ENCODE measurements at regions not wholly inside any gene's neighbourhood (a gene's known extent, or its start where the extent isn't known, plus 50 kb on each side); places are given as distances from the start of the nearest gene placed in this dataset.

DNA sequence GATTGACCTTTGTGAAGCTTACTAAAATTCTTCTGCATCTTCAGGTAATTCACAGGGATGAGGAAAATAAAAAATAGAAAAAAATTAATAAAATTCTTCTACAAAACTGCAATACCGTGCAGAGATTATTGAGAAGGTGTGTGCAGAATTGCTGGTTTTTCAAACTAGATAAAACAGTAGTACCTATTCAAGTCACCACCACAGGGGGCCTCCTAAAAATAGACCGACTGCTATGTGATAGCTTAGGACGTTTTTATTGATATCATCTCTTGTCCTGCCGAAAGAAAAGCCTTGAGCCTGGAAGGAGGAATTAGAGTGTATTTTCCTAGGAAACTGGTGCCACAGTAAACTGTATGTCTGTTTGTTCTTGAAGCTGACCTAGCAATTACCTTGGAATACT lies 325.9 kb downstream of the ZFHX3 start:
- TF ChIP-seq MAX (IDR thresholded peaks at IDR 0.05; ENCODE audit: low read depth, low read length) (no peak), POLR2A (IDR thresholded peaks at IDR 0.05; ENCODE audit: extremely low read depth, insufficient read length) (no peak)
- DNase-seq (ENCODE audit: low read depth), result no peak

GRCh38 chr16:72715267-72715666 lies 332.7 kb downstream of the ZFHX3 start:
- no peak for DNase-seq (ENCODE audit: low read depth)
- TF ChIP-seq, protein P1, sequence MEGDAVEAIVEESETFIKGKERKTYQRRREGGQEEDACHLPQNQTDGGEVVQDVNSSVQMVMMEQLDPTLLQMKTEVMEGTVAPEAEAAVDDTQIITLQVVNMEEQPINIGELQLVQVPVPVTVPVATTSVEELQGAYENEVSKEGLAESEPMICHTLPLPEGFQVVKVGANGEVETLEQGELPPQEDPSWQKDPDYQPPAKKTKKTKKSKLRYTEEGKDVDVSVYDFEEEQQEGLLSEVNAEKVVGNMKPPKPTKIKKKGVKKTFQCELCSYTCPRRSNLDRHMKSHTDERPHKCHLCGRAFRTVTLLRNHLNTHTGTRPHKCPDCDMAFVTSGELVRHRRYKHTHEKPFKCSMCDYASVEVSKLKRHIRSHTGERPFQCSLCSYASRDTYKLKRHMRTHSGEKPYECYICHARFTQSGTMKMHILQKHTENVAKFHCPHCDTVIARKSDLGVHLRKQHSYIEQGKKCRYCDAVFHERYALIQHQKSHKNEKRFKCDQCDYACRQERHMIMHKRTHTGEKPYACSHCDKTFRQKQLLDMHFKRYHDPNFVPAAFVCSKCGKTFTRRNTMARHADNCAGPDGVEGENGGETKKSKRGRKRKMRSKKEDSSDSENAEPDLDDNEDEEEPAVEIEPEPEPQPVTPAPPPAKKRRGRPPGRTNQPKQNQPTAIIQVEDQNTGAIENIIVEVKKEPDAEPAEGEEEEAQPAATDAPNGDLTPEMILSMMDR (IDR thresholded peaks at IDR 0.05; ENCODE audit: low read depth, low read length), result no peak
- TF ChIP-seq POLR2A (IDR thresholded peaks at IDR 0.05; ENCODE audit: extremely low read depth, insufficient read length), result no peak
- no peak for TF ChIP-seq MYC (IDR thresholded peaks at IDR 0.05; ENCODE audit: low read depth, low read length)
- no peak for TF ChIP-seq MAX (IDR thresholded peaks at IDR 0.05; ENCODE audit: low read depth, low read length)
- no peak overlapping the region for H3K4me3 ChIP-seq (ENCODE audit: low read depth, low read length)

More for the DNA sequence above, 325.9 kb downstream of the ZFHX3 start:
- H3K4me3 ChIP-seq (ENCODE audit: low read depth, low read length), result no peak overlapping the region

DNA sequence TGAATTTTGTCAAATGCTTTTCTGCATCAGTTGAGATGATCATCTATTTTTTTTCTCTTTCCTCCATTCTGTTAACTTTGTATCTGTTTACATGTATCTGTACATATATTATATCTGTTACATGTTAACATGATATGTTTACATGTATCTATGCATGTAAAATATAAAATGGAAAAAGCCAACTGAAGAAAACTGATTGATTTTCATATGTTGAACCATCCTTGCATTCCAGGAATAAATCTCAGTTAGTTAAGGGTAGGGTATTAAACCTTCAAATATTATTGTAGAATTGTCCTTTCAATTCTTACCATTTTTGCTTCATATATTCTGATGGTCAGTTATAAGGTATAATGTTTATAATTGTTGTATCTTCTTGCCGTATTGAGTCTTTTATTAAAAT lies 336.1 kb downstream of the ZFHX3 start:
- H3K4me3 ChIP-seq (ENCODE audit: low read depth, low read length), result no peak overlapping the region
- TF ChIP-seq MYC (IDR thresholded peaks at IDR 0.05; ENCODE audit: low read depth, low read length), result no peak
- no peak for TF ChIP-seq POLR2A (IDR thresholded peaks at IDR 0.05; ENCODE audit: extremely low read depth, insufficient read length)
- TF ChIP-seq MAX (IDR thresholded peaks at IDR 0.05; ENCODE audit: low read depth, low read length), result no peak
- TF ChIP-seq, protein P1 (IDR thresholded peaks at IDR 0.05; ENCODE audit: low read depth, low read length), result no peak
- no peak for DNase-seq (ENCODE audit: low read depth)

- DNase-seq (ENCODE audit: low read depth), result no peak
- H3K4me3 ChIP-seq (ENCODE audit: low read depth, low read length), result no peak overlapping the region
- TF ChIP-seq MYC (IDR thresholded peaks at IDR 0.05; ENCODE audit: low read depth, low read length) (no peak), POLR2A (IDR thresholded peaks at IDR 0.05; ENCODE audit: extremely low read depth, insufficient read length) (no peak), MAX (IDR thresholded peaks at IDR 0.05; ENCODE audit: low read depth, low read length) (no peak)
- TF ChIP-seq, protein P1 (IDR thresholded peaks at IDR 0.05; ENCODE audit: low read depth, low read length), result no peak
Measured at GRCh38 chr16:72705801-72706200, 342.1 kb downstream of the ZFHX3 start.

DNA sequence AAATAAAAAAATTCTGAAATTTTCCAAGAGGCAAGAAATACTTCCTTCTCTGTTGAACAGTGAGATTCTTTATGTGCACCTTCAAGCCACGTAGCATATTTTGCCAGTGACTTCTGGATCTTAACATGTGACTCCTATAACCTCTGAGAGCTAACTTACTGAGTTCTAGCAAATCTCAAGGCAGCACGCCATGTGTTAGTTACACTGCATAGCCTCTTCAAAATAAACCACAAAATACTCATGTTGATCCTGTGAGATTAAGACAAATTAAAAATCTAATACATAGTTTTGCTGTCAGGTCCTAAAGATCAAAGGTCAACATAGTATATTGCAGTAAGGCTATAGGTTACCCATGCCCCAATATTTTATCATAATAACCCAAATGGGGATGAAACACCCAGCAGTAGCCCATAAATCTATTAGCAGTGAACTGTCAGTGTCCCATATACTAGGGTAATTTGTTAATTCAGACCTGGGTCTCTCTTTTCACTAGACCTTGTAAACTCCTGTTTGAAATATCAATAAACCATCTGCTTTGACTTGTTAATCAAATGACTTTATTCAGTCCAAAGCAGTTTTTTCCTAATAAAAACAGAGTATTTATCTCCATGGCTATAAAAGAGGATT lies 343.1 kb downstream of the ZFHX3 start:
- H3K4me3 ChIP-seq (ENCODE audit: low read depth, low read length), result no peak overlapping the region
- DNase-seq (ENCODE audit: low read depth), result no peak
- no peak for TF ChIP-seq MAX (IDR thresholded peaks at IDR 0.05; ENCODE audit: low read depth, low read length)
- TF ChIP-seq MYC (IDR thresholded peaks at IDR 0.05; ENCODE audit: low read depth, low read length), result no peak
- TF ChIP-seq, protein P1 (IDR thresholded peaks at IDR 0.05; ENCODE audit: low read depth, low read length), result no peak
- no peak for TF ChIP-seq POLR2A (IDR thresholded peaks at IDR 0.05; ENCODE audit: extremely low read depth, insufficient read length)

DNA sequence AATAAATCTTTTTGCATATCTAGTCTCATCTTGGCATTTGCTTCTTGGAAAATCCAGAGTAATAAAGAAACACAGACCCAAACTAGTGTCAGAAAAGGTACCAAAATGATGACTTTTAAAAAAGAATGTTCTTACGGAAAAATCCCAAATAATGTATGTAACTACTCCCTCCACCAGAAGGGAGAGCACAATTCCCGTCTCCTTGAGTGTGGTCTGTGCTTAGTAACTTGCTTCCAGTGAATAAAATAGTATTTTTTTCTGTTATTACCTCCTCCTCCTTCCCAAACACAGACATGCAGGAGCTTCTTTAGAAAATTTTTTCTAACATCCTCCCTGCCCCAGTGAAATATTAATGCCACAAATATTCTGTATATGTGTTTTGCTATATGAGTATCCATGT lies 358.1 kb downstream of the ZFHX3 start:
- DNase-seq (ENCODE audit: low read depth), result no peak
- no peak for TF ChIP-seq MAX (IDR thresholded peaks at IDR 0.05; ENCODE audit: low read depth, low read length)
- TF ChIP-seq POLR2A (IDR thresholded peaks at IDR 0.05; ENCODE audit: extremely low read depth, insufficient read length), result no peak
- TF ChIP-seq, protein P1 (IDR thresholded peaks at IDR 0.05; ENCODE audit: low read depth, low read length), result no peak
- no peak for TF ChIP-seq MYC (IDR thresholded peaks at IDR 0.05; ENCODE audit: low read depth, low read length)
- H3K4me3 ChIP-seq (ENCODE audit: low read depth, low read length), result no peak overlapping the region
